ENCODE measurements at regions not wholly inside any gene's neighbourhood (a gene's known extent, or its start where the extent isn't known, plus 50 kb on each side); places are given as distances from the start of the nearest gene placed in this dataset.

DNA sequence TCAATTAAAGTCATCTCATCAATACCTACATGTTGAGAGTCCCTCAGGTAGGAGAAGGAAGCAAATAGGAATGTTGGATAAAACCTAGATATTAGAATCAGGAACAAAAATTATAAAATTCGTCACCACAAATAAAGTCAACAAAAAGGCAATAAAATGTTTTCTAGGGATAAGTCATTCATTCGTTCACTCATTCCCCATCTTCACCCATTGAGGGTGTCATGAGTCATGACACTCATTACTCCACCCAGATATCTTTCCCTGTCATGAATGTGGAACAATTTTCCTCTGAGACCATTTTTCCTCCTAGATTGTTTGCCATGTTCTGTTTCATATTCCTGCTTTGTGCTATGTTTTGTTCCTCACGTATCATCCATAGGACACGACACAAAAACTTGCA is 50.9 kb upstream of the OLIG3 start:
- H2BK12ac ChIP-seq (ENCODE audit: insufficient read length, low read depth, low read length), result no peak overlapping the region
- H3K9ac ChIP-seq (ENCODE audit: extremely low read depth, insufficient read length, low read length), result no peak overlapping the region
- H3K79me1 ChIP-seq (ENCODE audit: insufficient read depth, low read depth, low read length, poor library complexity, severe bottlenecking), result no peaks in the 10 kb centered on the region
- H4K8ac ChIP-seq (replicated peaks; ENCODE audit: insufficient read length, low read depth, low read length), result no peak overlapping the region
- no peak overlapping the region for H2AFZ ChIP-seq (ENCODE audit: low read length)
- H4K20me1 ChIP-seq (ENCODE audit: control insufficient read depth, insufficient read depth, insufficient read length), result no peaks in the 10 kb centered on the region
- no CpG with 5 or more reads among the region's 4 CpGs for whole genome bisulfite sequencing (ENCODE audit: extremely low coverage, insufficient read length, low lambda C conversion rate)
- no peaks in the 10 kb centered on the region for H3K27me3 ChIP-seq (ENCODE audit: insufficient read depth, low read length)
- H3K4me3 Mint-ChIP-seq, result no peak overlapping the region
- no peaks in the 10 kb centered on the region for H3K9me3 ChIP-seq (ENCODE audit: control insufficient read depth, low read depth, low read length)
- no peaks in the 10 kb centered on the region; a peak in 1 of 5 replicates for H3K9me3 Mint-ChIP-seq
- DNase-seq, result no peak
- H3K18ac ChIP-seq (ENCODE audit: insufficient read length, low read depth, low read length), result no peak overlapping the region
- no peak overlapping the region for H3K4ac ChIP-seq (ENCODE audit: low read depth, low read length)
- H4K91ac ChIP-seq (ENCODE audit: insufficient read length, low read depth, low read length), result no peak overlapping the region
- H3K14ac ChIP-seq (ENCODE audit: insufficient read depth, low read length), result no peak overlapping the region
- H3K36me3 Mint-ChIP-seq (ENCODE audit: insufficient read depth in 1 of 3, low read depth in 3 of 3), result no peaks in the 10 kb centered on the region
- no peaks in the 10 kb centered on the region for H3K79me2 ChIP-seq (ENCODE audit: insufficient read depth, low read length)
- H2BK20ac ChIP-seq (ENCODE audit: low read depth, low read length, poor library complexity, severe bottlenecking), result no peak overlapping the region
- no peak overlapping the region for H2BK15ac ChIP-seq (ENCODE audit: low read depth, low read length)
- H4K5ac ChIP-seq (ENCODE audit: insufficient read length, low read depth, low read length), result no peak overlapping the region
- H3K4me2 ChIP-seq (ENCODE audit: insufficient read depth, insufficient read length, low read length), result no peak overlapping the region
- H3K23me2 ChIP-seq (ENCODE audit: insufficient read length, low read depth, low read length, poor library complexity, severe bottlenecking), result peaks cover 3% of the 10 kb centered on the region
- H3K56ac ChIP-seq (ENCODE audit: insufficient read length, low read depth, low read length), result no peak overlapping the region
- TF ChIP-seq, protein P1, sequence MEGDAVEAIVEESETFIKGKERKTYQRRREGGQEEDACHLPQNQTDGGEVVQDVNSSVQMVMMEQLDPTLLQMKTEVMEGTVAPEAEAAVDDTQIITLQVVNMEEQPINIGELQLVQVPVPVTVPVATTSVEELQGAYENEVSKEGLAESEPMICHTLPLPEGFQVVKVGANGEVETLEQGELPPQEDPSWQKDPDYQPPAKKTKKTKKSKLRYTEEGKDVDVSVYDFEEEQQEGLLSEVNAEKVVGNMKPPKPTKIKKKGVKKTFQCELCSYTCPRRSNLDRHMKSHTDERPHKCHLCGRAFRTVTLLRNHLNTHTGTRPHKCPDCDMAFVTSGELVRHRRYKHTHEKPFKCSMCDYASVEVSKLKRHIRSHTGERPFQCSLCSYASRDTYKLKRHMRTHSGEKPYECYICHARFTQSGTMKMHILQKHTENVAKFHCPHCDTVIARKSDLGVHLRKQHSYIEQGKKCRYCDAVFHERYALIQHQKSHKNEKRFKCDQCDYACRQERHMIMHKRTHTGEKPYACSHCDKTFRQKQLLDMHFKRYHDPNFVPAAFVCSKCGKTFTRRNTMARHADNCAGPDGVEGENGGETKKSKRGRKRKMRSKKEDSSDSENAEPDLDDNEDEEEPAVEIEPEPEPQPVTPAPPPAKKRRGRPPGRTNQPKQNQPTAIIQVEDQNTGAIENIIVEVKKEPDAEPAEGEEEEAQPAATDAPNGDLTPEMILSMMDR (conservative IDR thresholded peaks at IDR 0.05), result no peak
- no peaks in the 10 kb centered on the region for H3K27me3 Mint-ChIP-seq (ENCODE audit: low read depth)
- no peak overlapping the region for H3K27ac Mint-ChIP-seq
- no peak overlapping the region for H3K27ac ChIP-seq (ENCODE audit: insufficient read length, low read depth, low read length)
- H3K4me1 ChIP-seq (ENCODE audit: insufficient read depth, low read length), result peaks cover 7% of the 10 kb centered on the region; the same call in 1 of the 2 replicates
- no peak overlapping the region for H2AK5ac ChIP-seq (ENCODE audit: insufficient read length, low read length)
- H3K4me1 Mint-ChIP-seq, result peaks cover 65 to 71% of the 10 kb centered on the region in 2 experiments
- H3K23ac ChIP-seq (ENCODE audit: insufficient read length, low read depth, low read length), result no peak overlapping the region
- no peak overlapping the region for H2BK120ac ChIP-seq (ENCODE audit: low read depth, low read length, poor library complexity, severe bottlenecking)
- H2BK5ac ChIP-seq (ENCODE audit: insufficient read length, low read length), result no peak overlapping the region
- no peak overlapping the region for H3T11ph ChIP-seq (ENCODE audit: low read length)

All from H9 (cell line).